ENCODE measurements at regions not wholly inside any gene's neighbourhood (a gene's known extent, or its start where the extent isn't known, plus 50 kb on each side); places are given as distances from the start of the nearest gene placed in this dataset.

DNA sequence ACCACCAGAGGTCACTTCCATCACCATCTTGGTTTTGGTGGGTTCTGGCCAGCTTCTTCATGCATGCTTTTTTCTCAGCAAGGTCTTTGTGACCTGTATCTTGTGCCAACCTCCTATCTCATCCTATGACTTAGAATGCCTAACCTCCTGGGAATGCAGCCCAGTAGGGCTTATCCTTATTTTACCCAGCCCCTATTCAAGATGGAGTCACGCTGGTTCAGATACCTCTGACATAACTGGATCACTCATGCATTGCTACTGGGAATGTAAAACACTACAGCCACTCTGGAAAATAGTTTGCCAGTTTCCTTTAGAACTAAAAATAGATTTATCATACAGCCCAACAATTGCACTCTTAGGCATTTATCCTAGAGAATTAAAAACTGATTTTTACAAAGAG lies 219.2 kb downstream of the IRS1 start:
- no peaks in the 10 kb centered on the region for H3K9me3 ChIP-seq (ENCODE audit: low read length)
- H3K27ac ChIP-seq (ENCODE audit: low read depth, low read length, poor library complexity, severe bottlenecking): no peak overlapping the region
- H3K79me2 ChIP-seq (ENCODE audit: insufficient read depth, low read length): no peaks in the 10 kb centered on the region
- H3K36me3 ChIP-seq (ENCODE audit: insufficient read depth, low read length): no peaks in the 10 kb centered on the region
- H3F3A ChIP-seq (ENCODE audit: insufficient read depth, low read length): no peaks in the 10 kb centered on the region
- no peak overlapping the region for H3K4me3 ChIP-seq (ENCODE audit: low read depth, low read length, poor library complexity, severe bottlenecking)
- no peak overlapping the region for H2AFZ ChIP-seq (ENCODE audit: low read length)
- H4K20me1 ChIP-seq (ENCODE audit: insufficient read depth, low read length): no peaks in the 10 kb centered on the region
- no peak for TF ChIP-seq EZH2 (IDR thresholded peaks at IDR 0.05; ENCODE audit: borderline replicate concordance, low read length)
- TF ChIP-seq, protein P1, sequence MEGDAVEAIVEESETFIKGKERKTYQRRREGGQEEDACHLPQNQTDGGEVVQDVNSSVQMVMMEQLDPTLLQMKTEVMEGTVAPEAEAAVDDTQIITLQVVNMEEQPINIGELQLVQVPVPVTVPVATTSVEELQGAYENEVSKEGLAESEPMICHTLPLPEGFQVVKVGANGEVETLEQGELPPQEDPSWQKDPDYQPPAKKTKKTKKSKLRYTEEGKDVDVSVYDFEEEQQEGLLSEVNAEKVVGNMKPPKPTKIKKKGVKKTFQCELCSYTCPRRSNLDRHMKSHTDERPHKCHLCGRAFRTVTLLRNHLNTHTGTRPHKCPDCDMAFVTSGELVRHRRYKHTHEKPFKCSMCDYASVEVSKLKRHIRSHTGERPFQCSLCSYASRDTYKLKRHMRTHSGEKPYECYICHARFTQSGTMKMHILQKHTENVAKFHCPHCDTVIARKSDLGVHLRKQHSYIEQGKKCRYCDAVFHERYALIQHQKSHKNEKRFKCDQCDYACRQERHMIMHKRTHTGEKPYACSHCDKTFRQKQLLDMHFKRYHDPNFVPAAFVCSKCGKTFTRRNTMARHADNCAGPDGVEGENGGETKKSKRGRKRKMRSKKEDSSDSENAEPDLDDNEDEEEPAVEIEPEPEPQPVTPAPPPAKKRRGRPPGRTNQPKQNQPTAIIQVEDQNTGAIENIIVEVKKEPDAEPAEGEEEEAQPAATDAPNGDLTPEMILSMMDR (IDR thresholded peaks at IDR 0.05; ENCODE audit: low read length): no peak
- H3K9me2 ChIP-seq (ENCODE audit: low read depth, low read length): no peaks in the 10 kb centered on the region
- no peak overlapping the region for H3K9ac ChIP-seq (ENCODE audit: low read length)
- H3K27me3 ChIP-seq (ENCODE audit: insufficient read depth, low read length): no peaks in the 10 kb centered on the region
- H3K4me1 ChIP-seq (ENCODE audit: insufficient read depth, low read length, severe bottlenecking): no peaks in the 10 kb centered on the region
- no peak overlapping the region for H3K4me2 ChIP-seq (ENCODE audit: low read length)

DNA sequence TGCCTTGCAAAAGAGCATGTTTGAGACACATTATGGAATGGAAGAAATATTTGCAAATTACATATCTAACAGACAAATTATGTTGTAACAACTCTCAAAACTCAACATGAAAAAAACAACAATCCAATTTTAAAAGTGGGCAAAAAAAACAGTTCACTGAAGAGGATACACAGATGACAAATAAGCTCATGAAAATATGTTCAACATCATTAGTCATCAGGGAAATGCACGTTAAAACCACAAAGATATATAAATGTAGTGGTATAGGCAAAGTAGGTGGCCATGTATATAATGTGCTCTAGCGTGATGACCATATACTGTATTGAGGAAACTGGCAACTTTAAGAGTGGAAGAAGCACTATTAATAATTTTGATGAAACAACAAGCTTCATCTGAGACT lies 220.1 kb downstream of the IRS1 start:
- Histone ChIP-seq H3K79me2 (ENCODE audit: insufficient read depth, low read length) (no peaks in the 10 kb centered on the region), H4K20me1 (ENCODE audit: insufficient read depth, low read length) (no peaks in the 10 kb centered on the region), H3K4me3 (ENCODE audit: low read depth, low read length, poor library complexity, severe bottlenecking) (no peak overlapping the region), H3K9me3 (ENCODE audit: low read length) (no peaks in the 10 kb centered on the region), H2AFZ (ENCODE audit: low read length) (no peak overlapping the region), H3K4me2 (ENCODE audit: low read length) (no peak overlapping the region), H3K9ac (ENCODE audit: low read length) (no peak overlapping the region), H3K27me3 (ENCODE audit: insufficient read depth, low read length) (no peaks in the 10 kb centered on the region), H3F3A (ENCODE audit: insufficient read depth, low read length) (no peaks in the 10 kb centered on the region), H3K27ac (ENCODE audit: low read depth, low read length, poor library complexity, severe bottlenecking) (no peak overlapping the region), H3K9me2 (ENCODE audit: low read depth, low read length) (no peaks in the 10 kb centered on the region), H3K4me1 (ENCODE audit: insufficient read depth, low read length, severe bottlenecking) (no peaks in the 10 kb centered on the region), H3K36me3 (ENCODE audit: insufficient read depth, low read length) (no peaks in the 10 kb centered on the region)
- TF ChIP-seq, protein P1 (IDR thresholded peaks at IDR 0.05; ENCODE audit: low read length): no peak
- TF ChIP-seq EZH2 (IDR thresholded peaks at IDR 0.05; ENCODE audit: borderline replicate concordance, low read length): no peak

DNA sequence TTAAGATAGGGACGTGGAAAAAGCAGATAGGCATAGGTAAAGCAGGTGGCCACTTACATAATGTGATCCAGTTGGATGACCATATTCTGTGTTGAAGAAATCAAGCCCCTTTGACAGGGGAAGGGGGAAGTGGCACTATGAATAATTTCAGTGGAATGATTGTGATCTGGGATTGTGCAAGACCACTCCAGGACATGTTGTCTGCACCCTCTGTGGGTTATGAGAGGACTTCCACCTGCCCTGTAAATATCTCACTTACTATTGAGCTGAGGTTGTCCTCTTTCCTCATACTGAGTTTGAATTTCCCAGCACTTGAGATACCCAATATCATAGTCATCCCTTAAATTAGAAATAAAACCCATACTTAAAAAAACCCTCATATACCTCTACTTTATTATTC lies 220.7 kb downstream of the IRS1 start:
- Histone ChIP-seq H3K27me3 (ENCODE audit: insufficient read depth, low read length) (no peaks in the 10 kb centered on the region), H3K9ac (ENCODE audit: low read length) (no peak overlapping the region), H4K20me1 (ENCODE audit: insufficient read depth, low read length) (no peaks in the 10 kb centered on the region), H3K79me2 (ENCODE audit: insufficient read depth, low read length) (no peaks in the 10 kb centered on the region), H3F3A (ENCODE audit: insufficient read depth, low read length) (no peaks in the 10 kb centered on the region), H3K36me3 (ENCODE audit: insufficient read depth, low read length) (no peaks in the 10 kb centered on the region), H3K4me2 (ENCODE audit: low read length) (no peak overlapping the region), H2AFZ (ENCODE audit: low read length) (no peak overlapping the region), H3K4me1 (ENCODE audit: insufficient read depth, low read length, severe bottlenecking) (no peaks in the 10 kb centered on the region), H3K27ac (ENCODE audit: low read depth, low read length, poor library complexity, severe bottlenecking) (no peak overlapping the region), H3K9me2 (ENCODE audit: low read depth, low read length) (no peaks in the 10 kb centered on the region), H3K4me3 (ENCODE audit: low read depth, low read length, poor library complexity, severe bottlenecking) (no peak overlapping the region), H3K9me3 (ENCODE audit: low read length) (no peaks in the 10 kb centered on the region)
- no peak for TF ChIP-seq EZH2 (IDR thresholded peaks at IDR 0.05; ENCODE audit: borderline replicate concordance, low read length)
- TF ChIP-seq, protein P1 (IDR thresholded peaks at IDR 0.05; ENCODE audit: low read length): no peak

Data from OCI-LY1 (cell line).